ENCODE measurements at regions not wholly inside any gene's neighbourhood (a gene's known extent, or its start where the extent isn't known, plus 50 kb on each side); places are given as distances from the start of the nearest gene placed in this dataset.

- intact Hi-C loops (cut with micrococcal nuclease; ENCODE audit: unreplicated experiment) (loop anchor here (2.0 to 10.0 kb wide), 4 partner anchors 20 to 404 kb away; no protein-coding TSS in a partner anchor), in situ Hi-C loops (cut with HindIII; ENCODE audit: extremely low pct_ligation_motif_present, low pct_unique_long_range_greater_than_20kb) (loop anchor here (25.0 kb wide), 1 partner anchor 731 kb away; no protein-coding TSS in a partner anchor)
- H3K79me2 ChIP-seq (ENCODE audit: insufficient read depth, low read length), result no peaks in the 10 kb centered on the region
- no peaks in the 10 kb centered on the region for H3K36me3 ChIP-seq (replicated peaks in 1 of 2; ENCODE audit: control insufficient read depth in 1 of 2, insufficient read depth in 2 of 2, low read length in 2 of 2)
- no peak for DNase-seq (ENCODE audit: low spot score)
- FAIRE-seq, result no peak
- ChIA-PET POLR2A (interaction anchor here (0.8 to 2.7 kb wide), 8 partner anchors 35 to 587 kb away, joined by 3 to 24 read pairs (median 6); partner anchors contain the start of gene IRS1), CTCF (ENCODE audit: low intra/inter-chr PET ratio, low total read pairs) (no interaction called here)
- 48% methylated on average over 6 of the region's 6 CpGs for WGBS (ENCODE audit: low lambda C conversion rate)
- H3K27ac ChIP-seq (ENCODE audit: extremely low read length, insufficient read depth, low read length), result peak overlapping the region; percentile 75
- H3K4me1 ChIP-seq (ENCODE audit: insufficient read depth, low read length), result peaks cover 61% of the 10 kb centered on the region
- no peaks in the 10 kb centered on the region for H3K27me3 ChIP-seq (ENCODE audit: control insufficient read depth in 1 of 2, insufficient read depth in 2 of 2, low read length in 2 of 2)
- BruUV-seq (replicated peaks), result no TSS peak
- H3K9me3 ChIP-seq (ENCODE audit: low read length), result peaks cover 9% of the 10 kb centered on the region
- no peak overlapping the region; the same call in 1 of the 2 replicates for H3K4me2 ChIP-seq (ENCODE audit: low read depth, low read length)
- ATAC-seq, result no peak; the same call in 2 of the 3 replicates
- H2AFZ ChIP-seq (ENCODE audit: low read length), result no peak overlapping the region
- no peak overlapping the region for H3K4me3 ChIP-seq (replicated peaks in 1 of 3; ENCODE audit: insufficient read depth in 1 of 3, low read depth in 2 of 3, low read length in 3 of 3)
- no peak overlapping the region for H3K9ac ChIP-seq (ENCODE audit: insufficient read depth, low read depth, low read length)
- H4K20me1 ChIP-seq (ENCODE audit: insufficient read depth, low read length), result no peaks in the 10 kb centered on the region
- TF ChIP-seq ZMYM3 (CRISPR knock-in tag; IDR thresholded peaks at IDR 0.05) (peak; percentile 30; the same call in 1 of the 2 replicates), EHMT2 (IDR thresholded peaks at IDR 0.05; ENCODE audit: borderline replicate concordance, low read depth, low read length) (peak; percentile 41; the same call in 1 of the 2 replicates), TRAFD1 (CRISPR knock-in tag; IDR thresholded peaks at IDR 0.05; ENCODE audit: borderline replicate concordance) (peak; percentile 69; the same call in 1 of the 2 replicates), CENPT (CRISPR knock-in tag; IDR thresholded peaks at IDR 0.05; ENCODE audit: low read depth) (no peak), ZNF850 (CRISPR knock-in tag; conservative IDR thresholded peaks at IDR 0.05) (no peak), ATF7 (IDR thresholded peaks at IDR 0.05) (no peak), ATF7 (CRISPR knock-in tag; IDR thresholded peaks at IDR 0.05) (no peak), ZNF646 (CRISPR knock-in tag; IDR thresholded peaks at IDR 0.05) (no peak), KMT2B (CRISPR knock-in tag; IDR thresholded peaks at IDR 0.05) (no peak)
- TF ChIP-seq, protein P1, sequence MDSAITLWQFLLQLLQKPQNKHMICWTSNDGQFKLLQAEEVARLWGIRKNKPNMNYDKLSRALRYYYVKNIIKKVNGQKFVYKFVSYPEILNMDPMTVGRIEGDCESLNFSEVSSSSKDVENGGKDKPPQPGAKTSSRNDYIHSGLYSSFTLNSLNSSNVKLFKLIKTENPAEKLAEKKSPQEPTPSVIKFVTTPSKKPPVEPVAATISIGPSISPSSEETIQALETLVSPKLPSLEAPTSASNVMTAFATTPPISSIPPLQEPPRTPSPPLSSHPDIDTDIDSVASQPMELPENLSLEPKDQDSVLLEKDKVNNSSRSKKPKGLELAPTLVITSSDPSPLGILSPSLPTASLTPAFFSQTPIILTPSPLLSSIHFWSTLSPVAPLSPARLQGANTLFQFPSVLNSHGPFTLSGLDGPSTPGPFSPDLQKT (CRISPR knock-in tag; IDR thresholded peaks at IDR 0.05; ENCODE audit: borderline replicate concordance), result no peak
- TF ChIP-seq, protein P2, sequence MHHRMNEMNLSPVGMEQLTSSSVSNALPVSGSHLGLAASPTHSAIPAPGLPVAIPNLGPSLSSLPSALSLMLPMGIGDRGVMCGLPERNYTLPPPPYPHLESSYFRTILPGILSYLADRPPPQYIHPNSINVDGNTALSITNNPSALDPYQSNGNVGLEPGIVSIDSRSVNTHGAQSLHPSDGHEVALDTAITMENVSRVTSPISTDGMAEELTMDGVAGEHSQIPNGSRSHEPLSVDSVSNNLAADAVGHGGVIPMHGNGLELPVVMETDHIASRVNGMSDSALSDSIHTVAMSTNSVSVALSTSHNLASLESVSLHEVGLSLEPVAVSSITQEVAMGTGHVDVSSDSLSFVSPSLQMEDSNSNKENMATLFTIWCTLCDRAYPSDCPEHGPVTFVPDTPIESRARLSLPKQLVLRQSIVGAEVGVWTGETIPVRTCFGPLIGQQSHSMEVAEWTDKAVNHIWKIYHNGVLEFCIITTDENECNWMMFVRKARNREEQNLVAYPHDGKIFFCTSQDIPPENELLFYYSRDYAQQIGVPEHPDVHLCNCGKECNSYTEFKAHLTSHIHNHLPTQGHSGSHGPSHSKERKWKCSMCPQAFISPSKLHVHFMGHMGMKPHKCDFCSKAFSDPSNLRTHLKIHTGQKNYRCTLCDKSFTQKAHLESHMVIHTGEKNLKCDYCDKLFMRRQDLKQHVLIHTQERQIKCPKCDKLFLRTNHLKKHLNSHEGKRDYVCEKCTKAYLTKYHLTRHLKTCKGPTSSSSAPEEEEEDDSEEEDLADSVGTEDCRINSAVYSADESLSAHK (CRISPR knock-in tag; IDR thresholded peaks at IDR 0.05; ENCODE audit: borderline replicate concordance), result no peak
Measured at GRCh38 chr2:226618544-226618874, 181.1 kb downstream of the IRS1 start.
